ENCODE measurements at regions not wholly inside any gene's neighbourhood (a gene's known extent, or its start where the extent isn't known, plus 50 kb on each side); places are given as distances from the start of the nearest gene placed in this dataset.
"Not testable (repeated sequence)": the region's sequence is repeated elsewhere in the genome, so short reads cannot be mapped to it uniquely, and the experiment has no call there.

- H3K36me3 ChIP-seq; intact Hi-C loops (cut with DNase I); H3K4me3 ChIP-seq (replicated peaks in 1 of 3); H3K9me3 ChIP-seq; H3K27me3 ChIP-seq; H3K27ac ChIP-seq; H3K4me1 ChIP-seq; DNase-seq: not testable (repeated sequence)
- 55% methylated on average over 3 of the region's 3 CpGs for WGBS, 2 donors
Measured at GRCh38 chr11:94235772-94236171, 68.6 kb upstream of the IZUMO1R start.

- H3K4me1 ChIP-seq; H3K4me3 ChIP-seq (replicated peaks in 1 of 3); intact Hi-C loops (cut with DNase I); H3K27ac ChIP-seq; DNase-seq; H3K36me3 ChIP-seq; H3K9me3 ChIP-seq; H3K27me3 ChIP-seq: not testable (repeated sequence)
- 88 to 90% methylated on average over 4 of the region's 4 CpGs for WGBS, 2 donors
Measured at GRCh38 chr11:94236416-94236815, 68.0 kb upstream of the IZUMO1R start.

- H3K4me3 ChIP-seq (replicated peaks in 1 of 3); H3K27me3 ChIP-seq; H3K36me3 ChIP-seq; H3K27ac ChIP-seq; H3K4me1 ChIP-seq; H3K9me3 ChIP-seq; intact Hi-C loops (cut with DNase I): not testable (repeated sequence)
- DNase-seq: peak; percentile 5 to 25
- 78 to 79% methylated on average over 18 of the region's 18 CpGs for WGBS, 2 donors
Measured at GRCh38 chr11:94237447-94238153, 66.8 kb upstream of the IZUMO1R start.

- H3K27me3 ChIP-seq; H3K9me3 ChIP-seq; H3K4me3 ChIP-seq (replicated peaks in 1 of 3); H3K27ac ChIP-seq; intact Hi-C loops (cut with DNase I); H3K36me3 ChIP-seq; H3K4me1 ChIP-seq: not testable (repeated sequence)
- TF ChIP-seq POLR2A (IDR thresholded peaks at IDR 0.05): peak in 1 of 2 donors; percentile 8
- WGBS, 2 donors: 94 to 95% methylated on average over 24 of the region's 24 CpGs
- peak; percentile 7 to 9 for DNase-seq
Measured at GRCh38 chr11:94238154-94238735, 66.1 kb upstream of the IZUMO1R start.

GRCh38 chr11:94238774-94239173 is 65.6 kb upstream of the IZUMO1R start:
- H3K36me3 ChIP-seq; DNase-seq; intact Hi-C loops (cut with DNase I); H3K9me3 ChIP-seq; H3K4me3 ChIP-seq (replicated peaks in 1 of 3); H3K27ac ChIP-seq; H3K4me1 ChIP-seq; H3K27me3 ChIP-seq: not testable (repeated sequence)

- intact Hi-C loops (cut with DNase I): no loop called here
- WGBS, 2 donors: 60 to 61% methylated on average over 2 of the region's 2 CpGs
- Histone ChIP-seq H3K36me3 (no peaks in the 10 kb centered on the region), H3K9me3 (no peaks in the 10 kb centered on the region), H3K27me3 (no peaks in the 10 kb centered on the region), H3K4me1 (no peaks in the 10 kb centered on the region), H3K4me3 (replicated peaks in 1 of 3) (no peak overlapping the region), H3K27ac (no peak overlapping the region)
- no peak for DNase-seq
- TF ChIP-seq POLR2A (IDR thresholded peaks at IDR 0.05) (no peak), CTCF (IDR thresholded peaks at IDR 0.05) (no peak)
Measured at GRCh38 chr11:94241896-94242295, 62.5 kb upstream of the IZUMO1R start.

GRCh38 chr11:94243571-94244515 is 60.5 kb upstream of the IZUMO1R start:
- no peak for TF ChIP-seq POLR2A (IDR thresholded peaks at IDR 0.05)
- H3K27me3 ChIP-seq: no peaks in the 10 kb centered on the region
- WGBS, 2 donors: 76 to 81% methylated on average over 4 of the region's 4 CpGs
- no peaks in the 10 kb centered on the region for H3K36me3 ChIP-seq
- no peaks in the 10 kb centered on the region for H3K9me3 ChIP-seq
- H3K4me3 ChIP-seq (replicated peaks in 1 of 3): no peak overlapping the region
- intact Hi-C loops (cut with DNase I): no loop called here
- no peak overlapping the region for H3K27ac ChIP-seq
- no peaks in the 10 kb centered on the region for H3K4me1 ChIP-seq
- DNase-seq: no peak

GRCh38 chr11:94245121-94245520 is 59.3 kb upstream of the IZUMO1R start:
- no peaks in the 10 kb centered on the region for H3K36me3 ChIP-seq
- no peaks in the 10 kb centered on the region for H3K9me3 ChIP-seq
- no peaks in the 10 kb centered on the region for H3K4me1 ChIP-seq
- intact Hi-C loops (cut with DNase I): no loop called here
- DNase-seq: no peak
- no peaks in the 10 kb centered on the region for H3K27me3 ChIP-seq
- H3K27ac ChIP-seq: no peak overlapping the region
- no peak overlapping the region for H3K4me3 ChIP-seq (replicated peaks in 1 of 3)
- no peak for TF ChIP-seq CTCF (IDR thresholded peaks at IDR 0.05)
- no peak for TF ChIP-seq POLR2A (IDR thresholded peaks at IDR 0.05)

GRCh38 chr11:94248301-94248700 is 56.1 kb upstream of the IZUMO1R start:
- H3K36me3 ChIP-seq; intact Hi-C loops (cut with DNase I); H3K4me1 ChIP-seq; H3K27me3 ChIP-seq; H3K4me3 ChIP-seq (replicated peaks in 1 of 3); H3K27ac ChIP-seq; DNase-seq; H3K9me3 ChIP-seq: not testable (repeated sequence)
- 93 to 96% methylated on average over 2 to 5 of the region's 6 CpGs for WGBS, 2 donors

Data from thyroid gland (tissue), 4 donors.